H1 (cell line): ENCODE measurements at regions not wholly inside any gene's neighbourhood (a gene's known extent, or its start where the extent isn't known, plus 50 kb on each side); places are given as distances from the start of the nearest gene placed in this dataset.

Experiments
- CTCF ChIA-PET: fragments of 300-600 bp; sonication (Branson Sonifier 250); formaldehyde crosslinking; loops from one replicate; lab custom pipeline; 2021; ENCODE audit not compliant: partially characterized antibody; lab: Charles Lee
- POLR2A ChIA-PET: fragments of 300-600 bp; sonication (Branson Sonifier 250); formaldehyde crosslinking; loops from one replicate; lab custom pipeline; 2021; ENCODE audit warnings: inconsistent platforms; ENCODE audit not compliant: partially characterized antibody; lab: Charles Lee
- DNase-seq, 2 experiments: peaks; one replicate each; pipeline versions ENCODE4 v3.0.0 to v3.0.0-alpha.2; 2010 to 2022; ENCODE audit warnings: low spot score in 2 of 2, low read depth in 1 of 2, mixed read lengths in 1 of 2
- FAIRE-seq: peaks from 2 replicates; lab custom pipeline; 2011; peaks lifted over from hg19 to GRCh38; lab: Jason Lieb, UNC
- H2AFZ ChIP-seq: 2 replicates; pipeline ENCODE4 v1.8.1; 2012; ENCODE audit warnings: low read length, inconsistent platforms
- H2AK5ac ChIP-seq: 2 replicates; pipeline ENCODE4 v1.6.1; 2013; ENCODE audit warnings: low read depth, low read length
- H2BK120ac ChIP-seq: replicated peaks from 2 replicates; pipeline ENCODE3; 2013; ENCODE audit warnings: low read depth, low read length, inconsistent platforms
- H2BK12ac ChIP-seq: 2 replicates; pipeline ENCODE4 v1.6.1; 2013; ENCODE audit warnings: low read depth, low read length
- H2BK15ac ChIP-seq: 2 replicates; pipeline ENCODE4 v1.6.1; 2013; ENCODE audit warnings: low read length
- H2BK20ac ChIP-seq: 2 replicates; pipeline ENCODE4 v1.6.1; 2013; ENCODE audit warnings: low read length
- H2BK5ac ChIP-seq: 2 replicates; pipeline ENCODE4 v1.6.1; 2013; ENCODE audit warnings: low read depth, low read length
- H3K14ac ChIP-seq: 2 replicates; pipeline ENCODE4 v1.6.1; 2013; ENCODE audit warnings: inconsistent platforms; ENCODE audit not compliant: insufficient read length
- H3K18ac ChIP-seq: 2 replicates; pipeline ENCODE4 v1.6.1; 2013; ENCODE audit warnings: low read length; ENCODE audit errors: extremely low read depth
- H3K23ac ChIP-seq: 2 replicates; pipeline ENCODE4 v1.6.1; 2013; ENCODE audit warnings: inconsistent platforms; ENCODE audit not compliant: insufficient read length
- H3K23me2 ChIP-seq: 2 replicates; pipeline ENCODE4 v1.6.1; 2013; ENCODE audit warnings: low read depth, low read length
- H3K27ac ChIP-seq: 2 replicates; pipeline ENCODE4 v1.6.1; 2011; ENCODE audit warnings: low read depth, low read length, inconsistent platforms
- H3K27me3 ChIP-seq, 4 experiments: replicated peaks in 1 of 4; 1 replicate in 1 of 4; 2 replicates in 3 of 4; pipeline versions ENCODE4 v1.6.1 to v1.8.1; 2011 to 2013; ENCODE audit warnings: low read length in 3 of 4, mild to moderate bottlenecking in 3 of 4, inconsistent platforms in 2 of 4, mixed read lengths in 2 of 4, moderate library complexity in 1 of 4; ENCODE audit not compliant: control insufficient read depth in 3 of 4, insufficient read depth in 3 of 4; ENCODE audit errors: extremely low read depth in 1 of 4
- H3K36me3 ChIP-seq, 4 experiments: 2 replicates each; pipeline versions ENCODE4 v1.6.1 to v1.8.1; 2011 to 2013; ENCODE audit warnings: mild to moderate bottlenecking in 4 of 4, low read length in 3 of 4, moderate library complexity in 2 of 4, control low read depth in 1 of 4, inconsistent platforms in 1 of 4; ENCODE audit not compliant: insufficient read depth in 4 of 4, control insufficient read depth in 2 of 4
- H3K4ac ChIP-seq: replicated peaks from 2 replicates; pipeline ENCODE3; 2013; ENCODE audit warnings: low read length, low read depth, mixed read lengths, inconsistent platforms; ENCODE audit not compliant: insufficient read length
- H3K4me1 ChIP-seq, 4 experiments: replicated peaks in 1 of 4; 1 replicate in 1 of 4; 2 replicates in 3 of 4; pipeline versions ENCODE4 v1.6.1 to v1.8.1; 2011 to 2013; ENCODE audit warnings: low read length in 3 of 4, inconsistent platforms in 2 of 4, mixed read lengths in 1 of 4; ENCODE audit not compliant: insufficient read depth in 4 of 4, control insufficient read depth in 3 of 4
- H3K4me2 ChIP-seq, 2 experiments: 2 replicates each; pipeline versions ENCODE4 v1.6.1 to v1.8.1; 2011 to 2013; ENCODE audit warnings: low read depth in 2 of 2, low read length in 2 of 2, control low read depth in 1 of 2, inconsistent platforms in 1 of 2, mild to moderate bottlenecking in 1 of 2; ENCODE audit not compliant: insufficient read depth in 1 of 2
- H3K4me3 ChIP-seq, 4 experiments: fragments of 200-600, 300-600 bp in 1 of 4; sonication (generic), shearing (Covaris generic), sonication (Bioruptor Twin) in 1 of 4; 2 replicates each; pipeline versions ENCODE4 v1.5.1 to v1.8.1; 2011 to 2016; ENCODE audit warnings: low read length in 4 of 4, low read depth in 3 of 4, control low read depth in 2 of 4, inconsistent platforms in 2 of 4, mild to moderate bottlenecking in 2 of 4, mixed read lengths in 1 of 4, moderate library complexity in 1 of 4; ENCODE audit not compliant: insufficient read depth in 2 of 4; ENCODE audit errors: extremely low read depth in 1 of 4
- H3K56ac ChIP-seq: replicated peaks from 2 replicates; pipeline ENCODE3; 2013; ENCODE audit warnings: low read depth, mild to moderate bottlenecking, mixed read lengths, low read length, inconsistent platforms; ENCODE audit not compliant: insufficient read length
- H3K79me1 ChIP-seq: 2 replicates; pipeline ENCODE4 v1.6.1; 2013; ENCODE audit warnings: low read depth, low read length, control low read depth
- H3K79me2 ChIP-seq, 2 experiments: 2 replicates each; pipeline versions ENCODE4 v1.6.1 to v1.8.1; 2012 to 2013; ENCODE audit warnings: low read length in 2 of 2, mild to moderate bottlenecking in 2 of 2, inconsistent platforms in 1 of 2; ENCODE audit not compliant: insufficient read depth in 2 of 2, control insufficient read depth in 1 of 2
- H3K9ac ChIP-seq, 4 experiments: replicated peaks in 1 of 4; 1 replicate in 1 of 4; 2 replicates in 3 of 4; pipeline versions ENCODE4 v1.6.1 to v1.8.1; 2011 to 2013; ENCODE audit warnings: low read depth in 3 of 4, low read length in 3 of 4, control low read depth in 2 of 4, mild to moderate bottlenecking in 2 of 4, moderate library complexity in 2 of 4, inconsistent platforms in 1 of 4; ENCODE audit errors: extremely low read depth in 1 of 4
- H3K9me3 ChIP-seq, 2 experiments: 2 replicates each; pipeline versions ENCODE4 v1.6.1 to v1.8.1; 2012 to 2013; ENCODE audit warnings: mild to moderate bottlenecking in 2 of 2, moderate library complexity in 2 of 2, control low read depth in 1 of 2, inconsistent platforms in 1 of 2, low read depth in 1 of 2, low read length in 1 of 2, mixed read lengths in 1 of 2; ENCODE audit not compliant: insufficient read depth in 2 of 2
- H4K20me1 ChIP-seq, 2 experiments: replicated peaks in 1 of 2; 2 replicates each; pipeline versions ENCODE3 to v1.8.1; 2011 to 2013; ENCODE audit warnings: inconsistent platforms in 2 of 2, low read length in 2 of 2, mild to moderate bottlenecking in 1 of 2; ENCODE audit not compliant: insufficient read depth in 2 of 2, control insufficient read depth in 1 of 2
- H4K5ac ChIP-seq: 2 replicates; pipeline ENCODE4 v1.6.1; 2013; ENCODE audit warnings: low read length, low read depth, mixed read lengths, inconsistent platforms; ENCODE audit not compliant: insufficient read length
- H4K8ac ChIP-seq: 2 replicates; pipeline ENCODE4 v1.8.0; 2013; ENCODE audit warnings: mild to moderate bottlenecking, moderate library complexity, low read length, inconsistent platforms; ENCODE audit not compliant: insufficient read depth; ENCODE audit errors: extremely low read depth
- H4K91ac ChIP-seq: replicated peaks from 2 replicates; pipeline ENCODE3; 2013; ENCODE audit warnings: low read length, mixed read lengths, inconsistent platforms; ENCODE audit not compliant: insufficient read length
- CHD2 ChIP-seq: IDR thresholded peaks from 2 replicates; pipeline ENCODE4 v1.6.1; 2012; ENCODE audit warnings: low read length, improper control_type of control experiment
- EP300 ChIP-seq, 2 experiments: IDR thresholded peaks; 1 replicate in 1 of 2; 2 replicates in 1 of 2; pipeline ENCODE4 v1.6.1; 2011 to 2012; ENCODE audit warnings: low read depth in 2 of 2, low read length in 2 of 2, mild to moderate bottlenecking in 2 of 2, borderline replicate concordance in 1 of 2, inconsistent platforms in 1 of 2, moderate library complexity in 1 of 2
- RXRA ChIP-seq: IDR thresholded peaks from 2 replicates; pipeline ENCODE4 v1.6.1; 2011; ENCODE audit warnings: low read depth, mild to moderate bottlenecking, low read length, moderate library complexity; ENCODE audit not compliant: insufficient read depth
- SIN3A ChIP-seq, 2 experiments: IDR thresholded peaks in 1 of 2; conservative IDR thresholded peaks in 1 of 2; 2 replicates each; pipeline ENCODE4 v1.6.1; 2011 to 2012; ENCODE audit warnings: low read length in 2 of 2, improper control_type of control experiment in 1 of 2, low read depth in 1 of 2, mild to moderate bottlenecking in 1 of 2
- SP2 ChIP-seq: IDR thresholded peaks from 2 replicates; pipeline ENCODE4 v1.6.1; 2012; ENCODE audit warnings: mild to moderate bottlenecking, low read length, inconsistent platforms
- WGBS, 2 experiments: shearing (Covaris generic) in 1 of 2; methylation state at CpG; one replicate each; pipeline versions ENCODE4 v1.1.6 to v1.1.7; 2013 to 2015; ENCODE audit warnings: low lambda C conversion rate in 2 of 2, mixed read lengths in 2 of 2, inconsistent platforms in 1 of 2, low coverage in 1 of 2, missing lambda C conversion rate in 1 of 2; ENCODE audit not compliant: insufficient replicate concordance in 2 of 2, insufficient coverage in 1 of 2, insufficient read length in 1 of 2; ENCODE audit errors: extremely low coverage in 1 of 2, missing lambda C conversion rate in 1 of 2; 5-methylcytosine and 5-hydroxymethylcytosine counted together

DNA sequence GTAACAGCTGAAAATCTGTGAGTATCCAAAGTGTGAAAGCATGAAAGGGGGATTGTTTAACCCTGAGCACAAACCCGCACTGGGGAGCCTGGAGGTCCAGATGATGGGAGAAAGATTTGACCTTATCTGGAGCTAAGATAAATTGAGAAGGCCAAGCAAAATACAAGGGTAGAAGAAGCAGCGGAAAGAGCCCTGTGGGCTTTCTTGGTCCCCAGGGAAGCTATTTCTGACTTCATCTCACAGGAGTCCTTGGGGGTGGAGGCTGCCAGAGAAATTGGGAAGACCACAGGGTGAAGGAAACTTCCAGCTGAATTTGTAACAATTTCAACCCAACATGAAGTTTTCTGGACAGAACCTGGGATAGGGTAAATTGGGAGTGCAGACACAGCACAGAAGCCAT, 476.9 kb downstream of the MMUT start:
- no peak overlapping the region for H2BK120ac ChIP-seq
- no peaks in the 10 kb centered on the region for H3K27me3 ChIP-seq
- FAIRE-seq (no peak), DNase-seq (no peak)
- H3K79me1 ChIP-seq, result no peaks in the 10 kb centered on the region
- POLR2A ChIA-PET, result no interaction called here
- H3K4ac ChIP-seq, result no peak overlapping the region
- H3K4me3 ChIP-seq, result no peak overlapping the region
- H4K5ac ChIP-seq, result no peak overlapping the region
- H3K23me2 ChIP-seq, result no peaks in the 10 kb centered on the region
- no peaks in the 10 kb centered on the region for H4K20me1 ChIP-seq
- no peak overlapping the region for H2BK15ac ChIP-seq
- H2BK20ac ChIP-seq, result no peak overlapping the region
- no peak overlapping the region for H4K91ac ChIP-seq
- no peak overlapping the region for H3K56ac ChIP-seq
- H3K14ac ChIP-seq, result no peak overlapping the region
- CTCF ChIA-PET, result interaction anchor here (0.9 to 1.7 kb wide), 2 partner anchors 8 to 221 kb away, joined by 3 to 4 read pairs; no protein-coding TSS in a partner anchor
- H2BK12ac ChIP-seq, result no peak overlapping the region
- no peak overlapping the region for H4K8ac ChIP-seq
- WGBS, 2 experiments, result 96% methylated on average over 2 of the region's 2 CpGs; no CpG with 5 or more reads in 1 of the 2 experiments
- no peaks in the 10 kb centered on the region for H3K4me1 ChIP-seq
- H2AK5ac ChIP-seq, result no peak overlapping the region
- no peaks in the 10 kb centered on the region for H3K36me3 ChIP-seq
- H3K18ac ChIP-seq, result no peak overlapping the region
- no peak overlapping the region for H3K27ac ChIP-seq
- H2BK5ac ChIP-seq, result no peak overlapping the region
- H3K79me2 ChIP-seq, result no peaks in the 10 kb centered on the region
- peaks cover 3 to 11% of the 10 kb centered on the region in 2 experiments; a peak in 2 of 4 replicates for H3K9me3 ChIP-seq
- no peak overlapping the region for H3K4me2 ChIP-seq
- no peak overlapping the region for H3K23ac ChIP-seq
- H3K9ac ChIP-seq, result no peak overlapping the region
- H2AFZ ChIP-seq, result no peak overlapping the region
- TF ChIP-seq SP2, result no peak
- TF ChIP-seq EP300 (IDR thresholded peaks at IDR 0.05; ENCODE audit: borderline replicate concordance in 1 of 2, low read depth in 2 of 2, low read length in 2 of 2), result no peak
- TF ChIP-seq CHD2, result no peak
- no peak for TF ChIP-seq RXRA
- TF ChIP-seq SIN3A (conservative IDR thresholded peaks at IDR 0.05 in 1 of 2, IDR thresholded peaks at IDR 0.05 in 1 of 2; ENCODE audit: low read depth in 1 of 2, low read length in 2 of 2), result no peak
